ENCODE measurements at regions not wholly inside any gene's neighbourhood (a gene's known extent, or its start where the extent isn't known, plus 50 kb on each side); places are given as distances from the start of the nearest gene placed in this dataset.
"Not testable (repeated sequence)": the region's sequence is repeated elsewhere in the genome, so short reads cannot be mapped to it uniquely, and the experiment has no call there.

- Histone ChIP-seq H3K27ac (ENCODE audit: low read depth in 2 of 2, low read length in 1 of 2) (no peak overlapping the region), H4K20me1 (ENCODE audit: insufficient read depth) (no peaks in the 10 kb centered on the region), H3F3A (replicated peaks; ENCODE audit: insufficient read depth) (no peaks in the 10 kb centered on the region), H3K4me3 (ENCODE audit: low read depth in 2 of 2, low read length in 1 of 2) (no peak overlapping the region), H3K4me2 (no peak overlapping the region), H3K9ac (no peak overlapping the region), H2AFZ (ENCODE audit: low read depth) (no peak overlapping the region), H3K79me2 (ENCODE audit: insufficient read depth) (no peaks in the 10 kb centered on the region), H3K9me3 (no peaks in the 10 kb centered on the region; the same call in 1 of the 2 replicates), H3K36me3 (replicated peaks in 1 of 2; ENCODE audit: control insufficient read depth in 1 of 2, insufficient read depth in 2 of 2, low read length in 1 of 2) (no peaks in the 10 kb centered on the region), H3K27me3 (ENCODE audit: insufficient read depth) (no peaks in the 10 kb centered on the region), H3K4me1 (ENCODE audit: control insufficient read depth in 1 of 2, insufficient read depth in 2 of 2, low read depth in 1 of 2, low read length in 1 of 2) (no peaks in the 10 kb centered on the region), H3K9me2 (no peaks in the 10 kb centered on the region)
- no peak for TF ChIP-seq YY1 (IDR thresholded peaks at IDR 0.05; ENCODE audit: low read depth)
- TF ChIP-seq CHD2 (IDR thresholded peaks at IDR 0.05; ENCODE audit: low read length, partially characterized antibody), result no peak
- no peak for TF ChIP-seq ELF1 (IDR thresholded peaks at IDR 0.05)
- no peak for TF ChIP-seq ZBTB33 (IDR thresholded peaks at IDR 0.05; ENCODE audit: borderline replicate concordance, low read depth)
- no peak for TF ChIP-seq IRF3 (IDR thresholded peaks at IDR 0.05; ENCODE audit: low read depth, low read length)
- TF ChIP-seq GATA2 (CRISPR knock-in tag; IDR thresholded peaks at IDR 0.05), result no peak
- no peak for TF ChIP-seq FOSL2 (IDR thresholded peaks at IDR 0.05; ENCODE audit: borderline replicate concordance, low read depth)
- no peak for TF ChIP-seq NFIC (IDR thresholded peaks at IDR 0.05; ENCODE audit: borderline replicate concordance)
- no peak for TF ChIP-seq SIN3A (IDR thresholded peaks at IDR 0.05; ENCODE audit: borderline replicate concordance, low read depth, low read length)
- TF ChIP-seq NRF1 (IDR thresholded peaks at IDR 0.05; ENCODE audit: low read depth, low read length), result no peak
- TF ChIP-seq RCOR1 (IDR thresholded peaks at IDR 0.05; ENCODE audit: low read length), result no peak
- TF ChIP-seq POLR2AphosphoS5 (IDR thresholded peaks at IDR 0.05; ENCODE audit: low read depth, low read length), result no peak
- no peak for TF ChIP-seq MAX (IDR thresholded peaks at IDR 0.05; ENCODE audit: low read depth)
- no peak for TF ChIP-seq MEF2A (IDR thresholded peaks at IDR 0.05; ENCODE audit: borderline replicate concordance, low read depth)
- TF ChIP-seq PBX3 (IDR thresholded peaks at IDR 0.05), result no peak
- TF ChIP-seq JUND (IDR thresholded peaks at IDR 0.05), result no peak
- no peak for TF ChIP-seq SMC3 (IDR thresholded peaks at IDR 0.05; ENCODE audit: low read depth, low read length)
- no CpG with 5 or more reads among the region's 1 CpG for WGBS (ENCODE audit: low lambda C conversion rate)
- POLR2A ChIA-PET, result no interaction called here
- CTCF ChIA-PET, result no interaction called here
- DNase-seq, result no peak
Observed at GRCh38 chr2:183782436-183782835, 658.2 kb downstream of the NUP35 start.

GRCh38 chr2:183788796-183789195 is 664.6 kb downstream of the NUP35 start:
- H3K9me3 ChIP-seq; DNase-seq; H3K9me2 ChIP-seq; H3K4me2 ChIP-seq; H3K27ac ChIP-seq (ENCODE audit: low read depth in 2 of 2, low read length in 1 of 2); H3K36me3 ChIP-seq (replicated peaks in 1 of 2; ENCODE audit: control insufficient read depth in 1 of 2, insufficient read depth in 2 of 2, low read length in 1 of 2); H3K79me2 ChIP-seq (ENCODE audit: insufficient read depth); CTCF ChIA-PET; H4K20me1 ChIP-seq (ENCODE audit: insufficient read depth); H3F3A ChIP-seq (replicated peaks; ENCODE audit: insufficient read depth); H3K4me3 ChIP-seq (ENCODE audit: low read depth in 2 of 2, low read length in 1 of 2); H3K9ac ChIP-seq; POLR2A ChIA-PET; H3K4me1 ChIP-seq (ENCODE audit: control insufficient read depth in 1 of 2, insufficient read depth in 2 of 2, low read depth in 1 of 2, low read length in 1 of 2); H2AFZ ChIP-seq (ENCODE audit: low read depth); H3K27me3 ChIP-seq (ENCODE audit: insufficient read depth): not testable (repeated sequence)
- 14% methylated on average over 4 of the region's 8 CpGs for WGBS (ENCODE audit: low lambda C conversion rate)

GRCh38 chr2:183792165-183792924 is 668.1 kb downstream of the NUP35 start:
- H3K4me2 ChIP-seq; H3K27ac ChIP-seq (ENCODE audit: low read depth in 2 of 2, low read length in 1 of 2); H4K20me1 ChIP-seq (ENCODE audit: insufficient read depth); H3K9me2 ChIP-seq; H3K36me3 ChIP-seq (replicated peaks in 1 of 2; ENCODE audit: control insufficient read depth in 1 of 2, insufficient read depth in 2 of 2, low read length in 1 of 2); H3K9me3 ChIP-seq; H3F3A ChIP-seq (replicated peaks; ENCODE audit: insufficient read depth); POLR2A ChIA-PET; CTCF ChIA-PET; H3K4me1 ChIP-seq (ENCODE audit: control insufficient read depth in 1 of 2, insufficient read depth in 2 of 2, low read depth in 1 of 2, low read length in 1 of 2); DNase-seq; H3K9ac ChIP-seq; H3K4me3 ChIP-seq (ENCODE audit: low read depth in 2 of 2, low read length in 1 of 2); H2AFZ ChIP-seq (ENCODE audit: low read depth); H3K27me3 ChIP-seq (ENCODE audit: insufficient read depth); H3K79me2 ChIP-seq (ENCODE audit: insufficient read depth): not testable (repeated sequence)
- 63% methylated on average over 9 of the region's 26 CpGs for WGBS (ENCODE audit: low lambda C conversion rate)

Measured in SK-N-SH (cell line).